ENCODE measurements at regions not wholly inside any gene's neighbourhood (a gene's known extent, or its start where the extent isn't known, plus 50 kb on each side); places are given as distances from the start of the nearest gene placed in this dataset.

DNA sequence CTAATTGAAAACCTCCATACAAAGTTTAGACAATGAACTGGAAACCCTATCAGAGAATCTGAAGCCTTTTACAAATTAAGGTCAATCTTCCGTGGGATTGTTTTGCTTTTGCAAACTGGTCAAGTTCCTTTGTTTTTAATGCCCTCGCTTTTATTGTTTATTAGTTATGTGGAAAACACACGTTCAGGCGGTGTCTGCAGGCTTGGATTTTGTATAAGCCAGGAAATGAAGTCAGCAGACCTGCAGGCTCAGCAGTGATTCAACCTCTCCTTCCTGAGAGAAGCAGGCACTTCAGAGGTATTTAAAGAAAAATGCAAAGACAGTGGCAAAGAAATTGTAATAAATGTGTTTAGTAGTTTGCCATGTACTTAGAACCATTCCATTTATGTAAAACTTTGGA, 103.4 kb upstream of the PDE10A start (continued):
- no peak for TF ChIP-seq ZNF331 (CRISPR knock-in tag; IDR thresholded peaks at IDR 0.05; ENCODE audit: low read depth)

DNA sequence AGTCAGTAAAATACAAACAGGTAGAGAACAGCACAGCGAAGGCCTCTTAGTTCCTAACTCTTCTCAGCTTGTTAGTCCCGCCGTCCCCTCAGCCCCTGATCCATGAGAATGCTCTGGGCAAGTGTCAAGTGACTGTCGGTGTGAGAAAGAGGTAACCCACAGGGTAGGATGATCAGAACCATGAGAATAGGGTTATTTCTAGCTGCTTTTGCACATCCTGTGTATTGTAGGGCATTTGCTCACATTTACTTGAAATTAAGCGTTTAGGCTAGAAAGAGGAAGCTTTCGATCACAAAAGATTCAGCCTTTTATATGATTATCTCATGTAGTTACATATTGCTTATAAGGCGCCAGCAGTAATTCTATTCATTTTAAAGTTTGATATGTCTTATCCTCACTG, 103.0 kb upstream of the PDE10A start:
- H2AFZ ChIP-seq, result no peak overlapping the region
- DNase-seq (ENCODE audit: low spot score), result no peak
- no peak overlapping the region for H3K4me3 ChIP-seq
- H3K79me2 ChIP-seq (replicated peaks; ENCODE audit: insufficient read depth), result no peaks in the 10 kb centered on the region
- no peaks in the 10 kb centered on the region for H3K4me1 ChIP-seq (ENCODE audit: insufficient read depth)
- no peaks in the 10 kb centered on the region for H3K36me3 ChIP-seq (ENCODE audit: insufficient read depth)
- H3K27me3 ChIP-seq (ENCODE audit: insufficient read depth), result peaks cover 7% of the 10 kb centered on the region; the same call in 1 of the 2 replicates
- H4K20me1 ChIP-seq (replicated peaks; ENCODE audit: insufficient read depth), result no peaks in the 10 kb centered on the region
- Mint-ChIP-seq H3K27ac (no peak overlapping the region), H3K4me1 (peaks cover 10% of the 10 kb centered on the region; the same call in 2 of the 3 replicates), H3K9me3 (peaks cover 7% of the 10 kb centered on the region; the same call in 2 of the 3 replicates), H3K4me3 (no peak overlapping the region), H3K27me3 (ENCODE audit: insufficient read depth, low read depth, poor library complexity) (peaks cover 4% of the 10 kb centered on the region), H3K36me3 (ENCODE audit: low read depth) (no peaks in the 10 kb centered on the region)
- H3F3A ChIP-seq (replicated peaks; ENCODE audit: low read depth), result no peaks in the 10 kb centered on the region
- H3K4me2 ChIP-seq, result no peak overlapping the region
- no peak overlapping the region for H3K27ac ChIP-seq (ENCODE audit: low read depth)
- no peaks in the 10 kb centered on the region for H3K9me2 ChIP-seq (ENCODE audit: insufficient read depth)
- TF ChIP-seq POLR2AphosphoS5 (IDR thresholded peaks at IDR 0.05; ENCODE audit: low read depth), result no peak
- TF ChIP-seq ZNF114 (CRISPR knock-in tag; IDR thresholded peaks at IDR 0.05), result no peak
- TF ChIP-seq EZH2phosphoT487 (IDR thresholded peaks at IDR 0.05; ENCODE audit: unreplicated experiment), result no peak
- TF ChIP-seq, protein P1, sequence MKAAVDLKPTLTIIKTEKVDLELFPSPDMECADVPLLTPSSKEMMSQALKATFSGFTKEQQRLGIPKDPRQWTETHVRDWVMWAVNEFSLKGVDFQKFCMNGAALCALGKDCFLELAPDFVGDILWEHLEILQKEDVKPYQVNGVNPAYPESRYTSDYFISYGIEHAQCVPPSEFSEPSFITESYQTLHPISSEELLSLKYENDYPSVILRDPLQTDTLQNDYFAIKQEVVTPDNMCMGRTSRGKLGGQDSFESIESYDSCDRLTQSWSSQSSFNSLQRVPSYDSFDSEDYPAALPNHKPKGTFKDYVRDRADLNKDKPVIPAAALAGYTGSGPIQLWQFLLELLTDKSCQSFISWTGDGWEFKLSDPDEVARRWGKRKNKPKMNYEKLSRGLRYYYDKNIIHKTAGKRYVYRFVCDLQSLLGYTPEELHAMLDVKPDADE (IDR thresholded peaks at IDR 0.05), result no peak
- TF ChIP-seq STAT1 (IDR thresholded peaks at IDR 0.05; ENCODE audit: unreplicated experiment), result no peak
- TF ChIP-seq NANOG (IDR thresholded peaks at IDR 0.05; ENCODE audit: borderline replicate concordance), result no peak
- TF ChIP-seq, protein P2, sequence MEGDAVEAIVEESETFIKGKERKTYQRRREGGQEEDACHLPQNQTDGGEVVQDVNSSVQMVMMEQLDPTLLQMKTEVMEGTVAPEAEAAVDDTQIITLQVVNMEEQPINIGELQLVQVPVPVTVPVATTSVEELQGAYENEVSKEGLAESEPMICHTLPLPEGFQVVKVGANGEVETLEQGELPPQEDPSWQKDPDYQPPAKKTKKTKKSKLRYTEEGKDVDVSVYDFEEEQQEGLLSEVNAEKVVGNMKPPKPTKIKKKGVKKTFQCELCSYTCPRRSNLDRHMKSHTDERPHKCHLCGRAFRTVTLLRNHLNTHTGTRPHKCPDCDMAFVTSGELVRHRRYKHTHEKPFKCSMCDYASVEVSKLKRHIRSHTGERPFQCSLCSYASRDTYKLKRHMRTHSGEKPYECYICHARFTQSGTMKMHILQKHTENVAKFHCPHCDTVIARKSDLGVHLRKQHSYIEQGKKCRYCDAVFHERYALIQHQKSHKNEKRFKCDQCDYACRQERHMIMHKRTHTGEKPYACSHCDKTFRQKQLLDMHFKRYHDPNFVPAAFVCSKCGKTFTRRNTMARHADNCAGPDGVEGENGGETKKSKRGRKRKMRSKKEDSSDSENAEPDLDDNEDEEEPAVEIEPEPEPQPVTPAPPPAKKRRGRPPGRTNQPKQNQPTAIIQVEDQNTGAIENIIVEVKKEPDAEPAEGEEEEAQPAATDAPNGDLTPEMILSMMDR (conservative IDR thresholded peaks at IDR 0.05; ENCODE audit: low read depth in 2 of 2), result no peak
- TF ChIP-seq, protein P3, sequence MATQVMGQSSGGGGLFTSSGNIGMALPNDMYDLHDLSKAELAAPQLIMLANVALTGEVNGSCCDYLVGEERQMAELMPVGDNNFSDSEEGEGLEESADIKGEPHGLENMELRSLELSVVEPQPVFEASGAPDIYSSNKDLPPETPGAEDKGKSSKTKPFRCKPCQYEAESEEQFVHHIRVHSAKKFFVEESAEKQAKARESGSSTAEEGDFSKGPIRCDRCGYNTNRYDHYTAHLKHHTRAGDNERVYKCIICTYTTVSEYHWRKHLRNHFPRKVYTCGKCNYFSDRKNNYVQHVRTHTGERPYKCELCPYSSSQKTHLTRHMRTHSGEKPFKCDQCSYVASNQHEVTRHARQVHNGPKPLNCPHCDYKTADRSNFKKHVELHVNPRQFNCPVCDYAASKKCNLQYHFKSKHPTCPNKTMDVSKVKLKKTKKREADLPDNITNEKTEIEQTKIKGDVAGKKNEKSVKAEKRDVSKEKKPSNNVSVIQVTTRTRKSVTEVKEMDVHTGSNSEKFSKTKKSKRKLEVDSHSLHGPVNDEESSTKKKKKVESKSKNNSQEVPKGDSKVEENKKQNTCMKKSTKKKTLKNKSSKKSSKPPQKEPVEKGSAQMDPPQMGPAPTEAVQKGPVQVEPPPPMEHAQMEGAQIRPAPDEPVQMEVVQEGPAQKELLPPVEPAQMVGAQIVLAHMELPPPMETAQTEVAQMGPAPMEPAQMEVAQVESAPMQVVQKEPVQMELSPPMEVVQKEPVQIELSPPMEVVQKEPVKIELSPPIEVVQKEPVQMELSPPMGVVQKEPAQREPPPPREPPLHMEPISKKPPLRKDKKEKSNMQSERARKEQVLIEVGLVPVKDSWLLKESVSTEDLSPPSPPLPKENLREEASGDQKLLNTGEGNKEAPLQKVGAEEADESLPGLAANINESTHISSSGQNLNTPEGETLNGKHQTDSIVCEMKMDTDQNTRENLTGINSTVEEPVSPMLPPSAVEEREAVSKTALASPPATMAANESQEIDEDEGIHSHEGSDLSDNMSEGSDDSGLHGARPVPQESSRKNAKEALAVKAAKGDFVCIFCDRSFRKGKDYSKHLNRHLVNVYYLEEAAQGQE (IDR thresholded peaks at IDR 0.05; ENCODE audit: unreplicated experiment), result no peak
- TF ChIP-seq ZNF331 (CRISPR knock-in tag; IDR thresholded peaks at IDR 0.05; ENCODE audit: low read depth), result no peak
- TF ChIP-seq CREB1 (CRISPR knock-in tag; IDR thresholded peaks at IDR 0.05; ENCODE audit: low read depth), result no peak
- no peak for TF ChIP-seq EZH2 (IDR thresholded peaks at IDR 0.05; ENCODE audit: low read depth, unreplicated experiment)
- TF ChIP-seq, protein P4, sequence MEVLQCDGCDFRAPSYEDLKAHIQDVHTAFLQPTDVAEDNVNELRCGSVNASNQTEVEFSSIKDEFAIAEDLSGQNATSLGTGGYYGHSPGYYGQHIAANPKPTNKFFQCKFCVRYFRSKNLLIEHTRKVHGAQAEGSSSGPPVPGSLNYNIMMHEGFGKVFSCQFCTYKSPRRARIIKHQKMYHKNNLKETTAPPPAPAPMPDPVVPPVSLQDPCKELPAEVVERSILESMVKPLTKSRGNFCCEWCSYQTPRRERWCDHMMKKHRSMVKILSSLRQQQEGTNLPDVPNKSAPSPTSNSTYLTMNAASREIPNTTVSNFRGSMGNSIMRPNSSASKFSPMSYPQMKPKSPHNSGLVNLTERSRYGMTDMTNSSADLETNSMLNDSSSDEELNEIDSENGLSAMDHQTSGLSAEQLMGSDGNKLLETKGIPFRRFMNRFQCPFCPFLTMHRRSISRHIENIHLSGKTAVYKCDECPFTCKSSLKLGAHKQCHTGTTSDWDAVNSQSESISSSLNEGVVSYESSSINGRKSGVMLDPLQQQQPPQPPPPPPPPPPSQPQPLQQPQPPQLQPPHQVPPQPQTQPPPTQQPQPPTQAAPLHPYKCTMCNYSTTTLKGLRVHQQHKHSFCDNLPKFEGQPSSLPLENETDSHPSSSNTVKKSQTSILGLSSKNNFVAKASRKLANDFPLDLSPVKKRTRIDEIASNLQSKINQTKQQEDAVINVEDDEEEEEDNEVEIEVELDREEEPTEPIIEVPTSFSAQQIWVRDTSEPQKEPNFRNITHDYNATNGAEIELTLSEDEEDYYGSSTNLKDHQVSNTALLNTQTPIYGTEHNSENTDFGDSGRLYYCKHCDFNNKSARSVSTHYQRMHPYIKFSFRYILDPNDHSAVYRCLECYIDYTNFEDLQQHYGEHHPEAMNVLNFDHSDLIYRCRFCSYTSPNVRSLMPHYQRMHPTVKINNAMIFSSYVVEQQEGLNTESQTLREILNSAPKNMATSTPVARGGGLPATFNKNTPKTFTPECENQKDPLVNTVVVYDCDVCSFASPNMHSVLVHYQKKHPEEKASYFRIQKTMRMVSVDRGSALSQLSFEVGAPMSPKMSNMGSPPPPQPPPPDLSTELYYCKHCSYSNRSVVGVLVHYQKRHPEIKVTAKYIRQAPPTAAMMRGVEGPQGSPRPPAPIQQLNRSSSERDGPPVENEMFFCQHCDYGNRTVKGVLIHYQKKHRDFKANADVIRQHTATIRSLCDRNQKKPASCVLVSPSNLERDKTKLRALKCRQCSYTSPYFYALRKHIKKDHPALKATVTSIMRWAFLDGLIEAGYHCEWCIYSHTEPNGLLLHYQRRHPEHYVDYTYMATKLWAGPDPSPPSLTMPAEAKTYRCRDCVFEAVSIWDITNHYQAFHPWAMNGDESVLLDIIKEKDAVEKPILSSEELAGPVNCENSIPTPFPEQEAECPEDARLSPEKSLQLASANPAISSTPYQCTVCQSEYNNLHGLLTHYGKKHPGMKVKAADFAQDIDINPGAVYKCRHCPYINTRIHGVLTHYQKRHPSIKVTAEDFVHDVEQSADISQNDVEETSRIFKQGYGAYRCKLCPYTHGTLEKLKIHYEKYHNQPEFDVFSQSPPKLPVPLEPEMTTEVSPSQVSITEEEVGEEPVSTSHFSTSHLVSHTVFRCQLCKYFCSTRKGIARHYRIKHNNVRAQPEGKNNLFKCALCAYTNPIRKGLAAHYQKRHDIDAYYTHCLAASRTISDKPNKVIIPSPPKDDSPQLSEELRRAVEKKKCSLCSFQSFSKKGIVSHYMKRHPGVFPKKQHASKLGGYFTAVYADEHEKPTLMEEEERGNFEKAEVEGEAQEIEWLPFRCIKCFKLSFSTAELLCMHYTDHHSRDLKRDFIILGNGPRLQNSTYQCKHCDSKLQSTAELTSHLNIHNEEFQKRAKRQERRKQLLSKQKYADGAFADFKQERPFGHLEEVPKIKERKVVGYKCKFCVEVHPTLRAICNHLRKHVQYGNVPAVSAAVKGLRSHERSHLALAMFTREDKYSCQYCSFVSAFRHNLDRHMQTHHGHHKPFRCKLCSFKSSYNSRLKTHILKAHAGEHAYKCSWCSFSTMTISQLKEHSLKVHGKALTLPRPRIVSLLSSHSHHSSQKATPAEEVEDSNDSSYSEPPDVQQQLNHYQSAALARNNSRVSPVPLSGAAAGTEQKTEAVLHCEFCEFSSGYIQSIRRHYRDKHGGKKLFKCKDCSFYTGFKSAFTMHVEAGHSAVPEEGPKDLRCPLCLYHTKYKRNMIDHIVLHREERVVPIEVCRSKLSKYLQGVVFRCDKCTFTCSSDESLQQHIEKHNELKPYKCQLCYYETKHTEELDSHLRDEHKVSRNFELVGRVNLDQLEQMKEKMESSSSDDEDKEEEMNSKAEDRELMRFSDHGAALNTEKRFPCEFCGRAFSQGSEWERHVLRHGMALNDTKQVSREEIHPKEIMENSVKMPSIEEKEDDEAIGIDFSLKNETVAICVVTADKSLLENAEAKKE (CRISPR knock-in tag; IDR thresholded peaks at IDR 0.05), result no peak
- no peak for TF ChIP-seq JUNB (IDR thresholded peaks at IDR 0.05; ENCODE audit: unreplicated experiment)
- ATAC-seq, result no peak

Measured in GM23338 (cell line).